Small intestine (tissue), 7 donors: ENCODE measurements at regions not wholly inside any gene's neighbourhood (a gene's known extent, or its start where the extent isn't known, plus 50 kb on each side); places are given as distances from the start of the nearest gene placed in this dataset.
"Not testable (repeated sequence)": the region's sequence is repeated elsewhere in the genome, so short reads cannot be mapped to it uniquely, and the experiment has no call there.

Source experiments
- DNase-seq, 2 donors: peaks; one replicate each; pipeline versions ENCODE4 v3.0.0 to v3.0.0-alpha.2; 2013
- FAIRE-seq: peaks from 2 replicates; lab custom pipeline; 2012; peaks lifted over from hg19 to GRCh38; lab: Jason Lieb, UNC
- H3K27ac ChIP-seq, 3 donors: one replicate each; pipeline ENCODE4 v1.5.1; 2013; ENCODE audit warnings: low read length in 2 of 3, mild to moderate bottlenecking in 2 of 3, control low read depth in 1 of 3, inconsistent platforms in 1 of 3, low read depth in 1 of 3, moderate library complexity in 1 of 3
- H3K27me3 ChIP-seq, 3 donors: one replicate each; pipeline ENCODE4 v1.6.1; 2013; ENCODE audit warnings: low read length in 3 of 3, inconsistent platforms in 1 of 3; ENCODE audit not compliant: control insufficient read depth in 3 of 3, insufficient read depth in 3 of 3
- H3K36me3 ChIP-seq, 3 donors: one replicate each; pipeline ENCODE4 v1.6.1; 2013; ENCODE audit warnings: low read length in 3 of 3, inconsistent platforms in 1 of 3, low read depth in 1 of 3, mild to moderate bottlenecking in 1 of 3, moderate library complexity in 1 of 3; ENCODE audit not compliant: control insufficient read depth in 3 of 3, insufficient read depth in 2 of 3
- H3K4me1 ChIP-seq, 3 donors: one replicate each; pipeline ENCODE4 v1.6.1; 2013; ENCODE audit warnings: low read length in 2 of 3, inconsistent platforms in 1 of 3, low read depth in 1 of 3, mild to moderate bottlenecking in 1 of 3, moderate library complexity in 1 of 3; ENCODE audit not compliant: control insufficient read depth in 3 of 3, insufficient read depth in 2 of 3
- H3K4me3 ChIP-seq, 3 donors: one replicate each; pipeline ENCODE4 v1.5.1; 2013; ENCODE audit warnings: low read length in 3 of 3, control low read depth in 1 of 3, inconsistent platforms in 1 of 3, low read depth in 1 of 3, mild to moderate bottlenecking in 1 of 3, moderate library complexity in 1 of 3
- H3K9me3 ChIP-seq, 2 donors: one replicate each; pipeline ENCODE4 v1.6.1; 2013; ENCODE audit warnings: low read depth in 1 of 2, low read length in 1 of 2; ENCODE audit not compliant: control insufficient read depth in 2 of 2, insufficient read depth in 1 of 2
- WGBS, 3 donors: extraction: QIAGEN DNeasy Blood & Tissue Kit; methylation state at CpG; one replicate each; pipeline ENCODE4 v1.1.7; 2013; 5-methylcytosine and 5-hydroxymethylcytosine counted together
- donor health status: healthy with polysubstance abuse.
- donor health status: control.
- donor health status: control.
- donor health status: Bipolar disorder and iron deficiency.
- donor health status: healthy.

GRCh38 chr12:13539051-13539450 is 342.5 kb downstream of the EMP1 start:
- peak in 1 of 2 donors; percentile 25 for DNase-seq
- no peak for FAIRE-seq
- H3K9me3 ChIP-seq: no peaks in the 10 kb centered on the region

GRCh38 chr12:13538136-13538535 is 341.6 kb downstream of the EMP1 start:
- Histone ChIP-seq H3K27me3 (peaks cover 0 to 3% (median 0%) of the 10 kb centered on the region in 3 donors), H3K4me3 (no peak overlapping the region), H3K27ac (no peak overlapping the region), H3K36me3 (no peaks in the 10 kb centered on the region), H3K9me3 (no peaks in the 10 kb centered on the region), H3K4me1 (peaks cover 0 to 2% (median 0%) of the 10 kb centered on the region in 3 donors)
- 14 to 68% (median 34%) methylated on average over 3 of the region's 3 CpGs for WGBS, 3 donors
- DNase-seq (peak in 1 of 2 donors; percentile 77), FAIRE-seq (no peak)

More at GRCh38 chr12:13539051-13539450, 342.5 kb downstream of the EMP1 start:
- Histone ChIP-seq H3K4me1 (peaks cover 0 to 2% (median 0%) of the 10 kb centered on the region in 3 donors), H3K27ac (no peak overlapping the region), H3K36me3 (no peaks in the 10 kb centered on the region), H3K27me3 (peaks cover 0 to 3% (median 0%) of the 10 kb centered on the region in 3 donors), H3K4me3 (no peak overlapping the region)

- no peak for FAIRE-seq
- Histone ChIP-seq H3K4me3 (no peak overlapping the region), H3K27ac (no peak overlapping the region), H3K36me3 (no peaks in the 10 kb centered on the region), H3K4me1 (peaks cover 0 to 2% (median 0%) of the 10 kb centered on the region in 3 donors), H3K27me3 (peaks cover 0 to 3% (median 0%) of the 10 kb centered on the region in 3 donors), H3K9me3 (no peaks in the 10 kb centered on the region)
- DNase-seq: no peak
- 54 to 61% (median 55%) methylated on average over 2 of the region's 2 CpGs for WGBS, 3 donors
Observed at GRCh38 chr12:13537623-13538022, 341.1 kb downstream of the EMP1 start.

- H3K27me3 ChIP-seq: peaks cover 0 to 3% (median 0%) of the 10 kb centered on the region in 3 donors
- no peak for DNase-seq
- no peaks in the 10 kb centered on the region for H3K36me3 ChIP-seq
- FAIRE-seq: no peak
- no peak overlapping the region for H3K27ac ChIP-seq
- no peak overlapping the region for H3K4me3 ChIP-seq
- WGBS, 3 donors: 62 to 84% (median 67%) methylated on average over 7 of the region's 7 CpGs
- H3K4me1 ChIP-seq: peaks cover 0 to 2% (median 0%) of the 10 kb centered on the region in 3 donors
- H3K9me3 ChIP-seq: no peaks in the 10 kb centered on the region
Observed at GRCh38 chr12:13536219-13536910, 339.8 kb downstream of the EMP1 start.

- FAIRE-seq (no peak), DNase-seq (peak; percentile 40 to 63)
- Histone ChIP-seq H3K36me3 (no peaks in the 10 kb centered on the region), H3K9me3 (no peaks in the 10 kb centered on the region), H3K27me3 (peaks cover 0 to 3% (median 0%) of the 10 kb centered on the region in 3 donors), H3K27ac (no peak overlapping the region), H3K4me3 (no peak overlapping the region), H3K4me1 (peaks cover 0 to 2% (median 0%) of the 10 kb centered on the region in 3 donors)
- 48 to 67% (median 58%) methylated on average over 8 of the region's 8 CpGs for WGBS, 3 donors
Observed at GRCh38 chr12:13534645-13535398, 338.3 kb downstream of the EMP1 start.

GRCh38 chr12:13534242-13534641 is 337.7 kb downstream of the EMP1 start:
- Histone ChIP-seq H3K4me1 (peaks cover 0 to 2% (median 0%) of the 10 kb centered on the region in 3 donors), H3K27me3 (peaks cover 0 to 3% (median 0%) of the 10 kb centered on the region in 3 donors), H3K36me3 (no peaks in the 10 kb centered on the region), H3K9me3 (no peaks in the 10 kb centered on the region), H3K27ac (no peak overlapping the region), H3K4me3 (no peak overlapping the region)
- FAIRE-seq (no peak), DNase-seq (no peak)
- WGBS, 3 donors: 83 to 93% (median 91%) methylated on average over 3 of the region's 3 CpGs

- no peaks in the 10 kb centered on the region for H3K4me1 ChIP-seq
- WGBS, 3 donors: 30 to 69% (median 45%) methylated on average over 7 of the region's 7 CpGs
- FAIRE-seq: no peak
Observed at GRCh38 chr12:13530966-13531365, 334.4 kb downstream of the EMP1 start.

GRCh38 chr12:13526185-13526921 is 329.8 kb downstream of the EMP1 start:
- FAIRE-seq: not testable (repeated sequence)
- WGBS, 3 donors: 82 to 96% (median 91%) methylated on average over 1 of the region's 1 CpG

More at GRCh38 chr12:13530966-13531365, 334.4 kb downstream of the EMP1 start:
- peak in 1 of 2 donors; percentile 28 for DNase-seq
- Histone ChIP-seq H3K27ac (no peak overlapping the region), H3K27me3 (peaks cover 0 to 3% (median 0%) of the 10 kb centered on the region in 3 donors), H3K9me3 (no peaks in the 10 kb centered on the region), H3K4me3 (no peak overlapping the region), H3K36me3 (no peaks in the 10 kb centered on the region)

More at GRCh38 chr12:13526185-13526921, 329.8 kb downstream of the EMP1 start:
- DNase-seq, H3K4me1 ChIP-seq, H3K9me3 ChIP-seq, H3K27ac ChIP-seq, H3K36me3 ChIP-seq, H3K4me3 ChIP-seq, H3K27me3 ChIP-seq: not testable (repeated sequence)
